CD4-positive, alpha-beta T cell treated with Interleukin-15 for 4 hours (primary cell): ENCODE measurements at regions not wholly inside any gene's neighbourhood (a gene's known extent, or its start where the extent isn't known, plus 50 kb on each side); places are given as distances from the start of the nearest gene placed in this dataset.
A peak's percentile ranks its signal among the peaks of the same experiment; 100 is the strongest.

Experiments used
- DNase-seq: peaks from one replicate; pipeline ENCODE4 v3.0.0-alpha.2; 2020; ENCODE audit warnings: low spot score

DNA sequence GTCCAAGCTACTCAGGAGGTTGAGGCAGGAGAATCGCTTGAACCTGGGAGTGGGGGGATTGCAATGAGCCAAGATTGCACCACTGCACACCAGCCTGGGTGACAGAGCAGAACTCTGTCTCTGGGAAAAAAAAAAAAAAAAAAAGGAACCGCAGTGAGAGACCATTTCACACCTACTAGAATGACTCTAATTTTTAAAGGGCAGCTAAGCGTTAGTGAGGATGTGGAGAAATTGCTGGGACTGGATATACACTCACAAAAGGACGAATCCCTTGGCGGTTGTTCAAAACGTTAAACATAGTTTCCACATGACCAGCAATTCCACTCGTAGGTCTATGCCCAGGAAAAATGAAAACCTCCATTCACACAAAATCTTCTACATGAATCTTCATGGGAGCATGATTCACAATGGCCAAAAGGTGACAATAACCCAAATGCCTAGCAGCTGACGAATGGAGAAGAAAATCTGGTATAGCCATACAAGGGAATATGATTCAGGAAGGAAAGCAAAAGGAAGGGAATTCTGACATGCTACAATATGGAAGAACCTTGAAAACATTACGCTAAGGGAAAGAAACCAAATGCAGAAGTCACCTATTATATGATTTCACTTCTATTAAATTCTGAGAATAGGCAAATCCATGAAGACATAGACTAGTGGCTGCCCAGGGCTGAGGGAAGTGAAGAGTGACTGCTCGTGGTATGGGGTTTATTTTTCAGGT, 127.0 kb downstream of the CHSY1 start:
- DNase-seq: no peak

DNA sequence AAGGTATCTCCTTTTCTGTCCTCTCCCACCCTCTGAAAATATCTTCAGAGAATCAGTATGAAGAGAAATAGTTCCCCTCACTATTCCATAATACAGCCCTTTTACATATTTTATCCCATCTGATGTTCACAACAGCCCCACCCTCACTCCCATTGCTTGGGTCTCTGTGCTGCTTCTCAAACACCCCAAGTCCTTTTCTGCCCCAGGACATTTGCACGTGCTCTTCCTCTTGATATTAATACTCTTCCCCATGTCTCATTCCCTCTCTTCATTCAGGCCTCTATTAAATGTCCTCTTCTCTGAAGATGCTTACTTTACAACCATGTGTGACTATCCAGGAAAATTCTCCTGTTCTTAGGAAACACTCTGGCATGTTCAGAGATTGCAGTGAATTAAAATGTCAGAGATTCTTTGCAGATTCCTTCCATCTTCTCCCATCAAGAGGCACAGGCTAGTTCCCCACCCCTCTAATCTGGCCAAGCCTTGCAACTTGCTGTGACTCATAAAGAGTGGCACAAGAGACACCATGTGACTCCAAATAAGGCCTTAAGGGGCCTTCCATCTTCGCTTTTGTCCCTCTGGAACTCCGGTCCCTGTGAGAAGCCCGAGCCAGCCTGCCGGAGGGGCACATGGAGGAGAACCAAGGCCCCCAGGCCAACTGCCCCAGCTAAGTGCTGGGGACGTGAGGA, 128.5 kb downstream of the CHSY1 start:
- no peak for DNase-seq

DNA sequence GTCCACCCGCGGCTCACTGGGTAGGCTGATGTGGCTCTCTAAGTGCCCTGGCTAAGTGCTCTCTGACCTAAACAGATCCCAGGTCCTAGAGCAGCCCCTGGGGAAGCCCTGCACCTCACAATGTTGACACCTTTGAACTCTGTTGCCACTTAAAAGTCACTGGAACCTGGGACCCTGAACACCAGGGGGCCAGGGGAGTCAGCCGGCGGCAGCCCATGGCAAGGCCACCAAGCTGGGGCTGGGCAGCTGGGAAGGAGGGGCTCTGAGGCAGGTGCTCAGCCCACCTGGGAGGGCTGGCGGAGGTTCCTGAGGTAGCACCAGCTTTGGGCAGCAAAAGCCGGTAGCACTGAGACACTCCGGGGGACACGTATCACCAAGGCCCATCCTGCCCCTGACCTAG, 129.0 kb downstream of the CHSY1 start:
- DNase-seq: no peak

DNA sequence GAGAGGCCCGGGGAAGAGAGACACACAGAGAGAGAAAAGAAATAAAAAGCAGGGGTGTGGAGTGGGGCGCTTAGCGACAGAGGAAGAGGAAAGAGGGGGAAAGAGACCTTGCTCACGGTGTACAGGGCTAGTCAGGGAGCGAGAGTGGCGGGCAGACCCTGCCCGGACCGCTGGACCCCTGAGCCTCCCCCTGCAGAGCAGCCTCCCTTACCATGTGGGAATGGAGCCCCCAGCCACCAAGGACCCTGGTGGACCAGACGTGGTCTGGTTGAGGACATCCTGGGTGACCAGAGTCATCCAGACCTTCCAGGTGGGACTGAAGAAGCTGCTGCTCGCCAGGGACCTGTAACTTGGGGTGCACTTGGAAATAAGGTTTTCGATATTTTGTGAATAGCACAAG, 129.6 kb downstream of the CHSY1 start:
- DNase-seq: no peak

DNA sequence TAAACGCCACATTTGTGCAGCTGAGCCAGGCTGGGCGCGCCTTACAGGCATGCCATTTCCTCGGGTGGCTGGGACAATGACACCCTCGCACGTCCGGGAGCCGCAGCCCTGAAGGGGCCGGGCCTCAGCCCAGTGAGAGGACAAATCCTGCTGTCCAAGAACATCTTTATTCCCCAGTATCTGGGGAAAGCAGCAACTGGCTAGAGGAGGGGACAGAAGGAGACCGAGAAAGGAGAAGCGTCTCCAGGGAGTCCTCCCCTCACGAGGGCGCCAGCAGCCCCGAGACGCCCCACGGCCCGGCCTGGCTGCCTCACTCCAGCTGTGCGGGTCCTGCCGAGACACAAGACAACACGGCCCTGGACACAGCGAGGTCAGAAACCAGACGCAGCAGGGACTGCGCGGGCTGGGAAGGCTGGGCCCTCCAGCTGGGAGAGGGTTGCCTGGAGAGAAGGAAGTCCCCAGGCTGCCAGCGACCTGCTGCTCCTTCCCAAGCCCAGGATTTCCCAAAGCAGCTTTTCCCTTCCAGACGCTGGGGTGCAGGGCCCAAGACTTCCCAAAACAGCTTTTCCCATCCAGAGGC, 130.2 kb downstream of the CHSY1 start:
- peak; percentile 25 for DNase-seq

DNA sequence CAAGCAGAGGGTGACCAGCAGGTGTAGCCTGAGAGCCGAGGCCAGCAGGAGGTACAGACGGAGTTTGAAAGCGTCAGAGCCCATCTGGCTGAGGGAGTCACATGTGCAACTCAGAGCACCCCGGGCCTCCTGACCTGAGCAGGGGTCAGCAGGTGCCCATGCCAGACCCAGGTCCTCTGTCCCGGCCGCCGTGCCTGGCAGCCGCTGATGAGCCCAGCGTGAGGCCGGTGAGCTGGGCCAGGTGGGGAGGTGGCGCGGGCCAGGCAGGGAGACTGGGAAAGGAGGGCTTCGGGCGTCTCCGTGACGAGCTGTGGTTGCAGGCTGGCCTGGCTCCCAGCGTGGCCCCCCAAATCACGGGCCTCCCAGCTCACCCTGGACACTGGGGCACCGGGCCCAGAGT, 130.9 kb downstream of the CHSY1 start:
- DNase-seq: no peak

DNA sequence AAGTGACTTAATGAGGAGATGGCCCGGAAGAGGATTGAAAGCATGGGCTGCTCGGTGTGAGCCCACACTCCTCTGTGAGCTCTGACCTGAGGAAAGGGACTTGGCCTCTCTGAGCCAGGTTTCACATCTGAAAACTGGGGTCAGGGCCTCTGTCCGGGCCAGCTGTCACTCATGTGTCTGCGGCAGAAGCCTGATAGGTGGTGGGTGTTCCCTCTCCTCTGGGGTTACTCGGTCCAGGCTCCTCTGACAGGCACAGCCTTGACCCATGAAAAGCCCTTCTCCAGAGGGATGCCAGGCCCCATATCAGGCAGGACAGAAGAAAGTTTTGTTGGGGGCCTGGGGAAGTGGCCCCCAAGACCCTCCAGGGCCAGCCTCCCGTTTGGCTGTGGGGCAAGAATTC, 131.4 kb downstream of the CHSY1 start:
- DNase-seq: no peak
